Nephron (organoid): ENCODE measurements at regions not wholly inside any gene's neighbourhood (a gene's known extent, or its start where the extent isn't known, plus 50 kb on each side); places are given as distances from the start of the nearest gene placed in this dataset.

Experiments
- H3K27ac Mint-ChIP-seq, 3 experiments: 2 replicates each; pipeline ENCODE4 v1.8.0; 2020; ENCODE audit warnings: mixed read lengths in 3 of 3, mild to moderate bottlenecking in 2 of 3, moderate library complexity in 1 of 3
- H3K27me3 Mint-ChIP-seq: 2 replicates; pipeline ENCODE4 v1.8.0; 2021; ENCODE audit warnings: low read depth, mild to moderate bottlenecking, moderate library complexity, mixed read lengths
- H3K36me3 Mint-ChIP-seq: 2 replicates; pipeline ENCODE4 v1.8.0; 2020; ENCODE audit warnings: low read depth, mixed read lengths
- H3K4me1 Mint-ChIP-seq: 2 replicates; pipeline ENCODE4 v1.8.0; 2020; ENCODE audit warnings: mixed read lengths
- H3K4me3 Mint-ChIP-seq, 3 experiments: 2 replicates each; pipeline ENCODE4 v1.8.0; 2020; ENCODE audit warnings: mild to moderate bottlenecking in 3 of 3, mixed read lengths in 3 of 3, moderate library complexity in 2 of 3
- H3K9me3 Mint-ChIP-seq: 2 replicates; pipeline ENCODE4 v1.8.0; 2020; ENCODE audit warnings: mixed read lengths
- TF ChIP-seq, protein P1 (sequence below), 3 experiments: fragments of 200-600 bp; sonication (generic); IDR thresholded peaks; one replicate each; pipeline ENCODE4 v1.5.0; 2021; ENCODE audit warnings: antibody characterized with exemption in 3 of 3; ENCODE audit not compliant: unreplicated experiment in 3 of 3

DNA sequence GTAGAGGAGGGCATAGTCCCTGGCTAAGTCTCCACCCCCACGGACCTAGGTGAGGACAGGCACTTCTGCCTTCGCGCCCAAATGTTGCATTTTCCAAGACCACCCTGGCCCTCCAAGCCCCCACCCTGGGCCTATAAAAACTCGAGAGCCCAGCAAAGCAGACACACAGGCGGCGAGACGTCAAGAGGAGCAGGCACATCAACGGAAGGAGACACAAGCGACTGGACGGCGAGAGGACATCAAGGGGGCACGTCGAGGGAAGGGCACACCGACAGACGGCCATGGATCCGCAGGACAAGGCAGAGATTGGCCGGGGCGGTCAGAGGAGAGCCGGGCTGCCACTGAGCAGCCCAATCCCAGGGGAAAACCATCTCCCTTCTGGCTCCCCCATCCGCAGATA is 348.0 kb downstream of the MTRR start:
- H3K27me3 Mint-ChIP-seq: peaks cover 12% of the 10 kb centered on the region
- TF ChIP-seq, protein P1, sequence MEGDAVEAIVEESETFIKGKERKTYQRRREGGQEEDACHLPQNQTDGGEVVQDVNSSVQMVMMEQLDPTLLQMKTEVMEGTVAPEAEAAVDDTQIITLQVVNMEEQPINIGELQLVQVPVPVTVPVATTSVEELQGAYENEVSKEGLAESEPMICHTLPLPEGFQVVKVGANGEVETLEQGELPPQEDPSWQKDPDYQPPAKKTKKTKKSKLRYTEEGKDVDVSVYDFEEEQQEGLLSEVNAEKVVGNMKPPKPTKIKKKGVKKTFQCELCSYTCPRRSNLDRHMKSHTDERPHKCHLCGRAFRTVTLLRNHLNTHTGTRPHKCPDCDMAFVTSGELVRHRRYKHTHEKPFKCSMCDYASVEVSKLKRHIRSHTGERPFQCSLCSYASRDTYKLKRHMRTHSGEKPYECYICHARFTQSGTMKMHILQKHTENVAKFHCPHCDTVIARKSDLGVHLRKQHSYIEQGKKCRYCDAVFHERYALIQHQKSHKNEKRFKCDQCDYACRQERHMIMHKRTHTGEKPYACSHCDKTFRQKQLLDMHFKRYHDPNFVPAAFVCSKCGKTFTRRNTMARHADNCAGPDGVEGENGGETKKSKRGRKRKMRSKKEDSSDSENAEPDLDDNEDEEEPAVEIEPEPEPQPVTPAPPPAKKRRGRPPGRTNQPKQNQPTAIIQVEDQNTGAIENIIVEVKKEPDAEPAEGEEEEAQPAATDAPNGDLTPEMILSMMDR (IDR thresholded peaks at IDR 0.05; ENCODE audit: unreplicated experiment in 3 of 3): no peak
- H3K4me3 Mint-ChIP-seq: no peak overlapping the region
- H3K4me1 Mint-ChIP-seq: no peaks in the 10 kb centered on the region
- H3K27ac Mint-ChIP-seq: no peak overlapping the region
- no peaks in the 10 kb centered on the region for H3K36me3 Mint-ChIP-seq
- peaks cover 3% of the 10 kb centered on the region for H3K9me3 Mint-ChIP-seq

DNA sequence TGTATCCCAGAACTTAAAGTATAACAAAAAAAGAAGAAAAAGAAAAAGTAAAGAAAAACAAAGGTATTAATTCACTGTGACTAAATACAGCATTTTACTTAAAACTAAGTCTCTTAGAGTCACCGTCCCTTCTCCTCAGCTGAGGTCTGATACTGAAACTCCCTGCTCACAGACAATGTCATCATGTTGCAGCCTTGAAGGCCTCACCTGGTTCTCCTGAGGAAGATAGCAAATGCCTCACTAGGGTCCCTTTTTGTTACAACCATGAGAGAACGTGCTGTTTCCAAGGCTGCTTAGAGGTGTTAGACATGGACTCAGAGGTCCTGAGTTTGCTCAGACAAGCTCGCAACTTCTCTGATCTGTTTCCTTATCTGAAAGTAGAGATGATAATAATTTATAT is 357.2 kb downstream of the MTRR start:
- H3K36me3 Mint-ChIP-seq: no peaks in the 10 kb centered on the region
- peaks cover 3% of the 10 kb centered on the region for H3K27me3 Mint-ChIP-seq
- H3K4me3 Mint-ChIP-seq: no peak overlapping the region
- no peaks in the 10 kb centered on the region for H3K4me1 Mint-ChIP-seq
- TF ChIP-seq, protein P1 (IDR thresholded peaks at IDR 0.05; ENCODE audit: unreplicated experiment in 3 of 3): no peak
- H3K9me3 Mint-ChIP-seq: peaks cover 21% of the 10 kb centered on the region
- no peak overlapping the region for H3K27ac Mint-ChIP-seq

GRCh38 chr5:8227112-8227511 is 358.2 kb downstream of the MTRR start:
- H3K9me3 Mint-ChIP-seq: peaks cover 17% of the 10 kb centered on the region
- no peaks in the 10 kb centered on the region for H3K36me3 Mint-ChIP-seq
- no peak overlapping the region for H3K27ac Mint-ChIP-seq
- no peaks in the 10 kb centered on the region for H3K4me1 Mint-ChIP-seq
- TF ChIP-seq, protein P1 (IDR thresholded peaks at IDR 0.05; ENCODE audit: unreplicated experiment in 3 of 3): no peak
- H3K4me3 Mint-ChIP-seq: no peak overlapping the region
- peaks cover 3% of the 10 kb centered on the region for H3K27me3 Mint-ChIP-seq

DNA sequence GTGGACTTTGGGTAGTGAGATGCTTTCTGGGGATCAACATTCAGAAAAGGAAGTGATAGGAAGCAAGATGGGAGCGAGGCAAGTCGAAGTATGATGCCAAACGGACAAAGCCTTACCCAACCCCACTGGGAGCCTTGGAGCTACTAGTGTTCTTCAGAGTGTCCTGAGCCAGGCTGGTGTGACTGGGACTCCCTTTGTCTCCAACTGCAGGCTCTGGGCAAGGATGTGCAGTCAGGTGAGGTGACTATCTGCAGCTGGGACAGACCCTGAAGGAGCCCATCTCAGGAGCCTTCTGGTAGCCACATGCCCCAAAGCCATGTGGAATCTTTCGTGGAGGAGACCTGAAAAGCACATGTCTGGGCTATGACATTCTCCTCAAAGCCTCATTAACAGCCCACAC is 360.6 kb downstream of the MTRR start:
- Mint-ChIP-seq H3K4me3 (no peak overlapping the region), H3K27me3 (peaks cover 3% of the 10 kb centered on the region), H3K4me1 (no peaks in the 10 kb centered on the region), H3K27ac (no peak overlapping the region), H3K36me3 (no peaks in the 10 kb centered on the region), H3K9me3 (peaks cover 7% of the 10 kb centered on the region)
- TF ChIP-seq, protein P1 (IDR thresholded peaks at IDR 0.05; ENCODE audit: unreplicated experiment in 3 of 3): no peak

GRCh38 chr5:8230868-8231267 is 361.9 kb downstream of the MTRR start:
- H3K4me1 Mint-ChIP-seq: no peaks in the 10 kb centered on the region
- no peak overlapping the region for H3K27ac Mint-ChIP-seq
- peaks cover 3% of the 10 kb centered on the region for H3K27me3 Mint-ChIP-seq
- no peaks in the 10 kb centered on the region for H3K9me3 Mint-ChIP-seq
- TF ChIP-seq, protein P1 (IDR thresholded peaks at IDR 0.05; ENCODE audit: unreplicated experiment in 3 of 3): no peak
- no peak overlapping the region for H3K4me3 Mint-ChIP-seq
- no peaks in the 10 kb centered on the region for H3K36me3 Mint-ChIP-seq

DNA sequence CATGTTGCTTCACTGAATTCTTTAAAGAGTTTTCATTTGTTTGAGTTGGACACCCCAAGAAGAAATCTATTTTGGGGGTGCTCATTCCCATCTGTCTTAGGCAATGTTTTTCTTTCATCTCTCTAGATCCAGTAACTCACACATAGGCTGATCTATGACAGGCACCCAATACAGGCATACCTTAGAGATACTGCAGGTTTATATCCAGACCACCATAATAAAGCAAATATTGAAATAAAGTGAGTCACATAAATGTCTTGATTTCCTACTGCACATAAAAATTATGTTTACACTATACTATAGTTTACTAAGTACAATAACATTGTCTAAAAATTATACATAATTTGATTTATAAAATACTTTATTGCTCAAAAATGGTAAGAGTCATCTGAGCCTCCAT is 364.5 kb downstream of the MTRR start:
- TF ChIP-seq, protein P1 (IDR thresholded peaks at IDR 0.05; ENCODE audit: unreplicated experiment in 3 of 3): no peak
- H3K9me3 Mint-ChIP-seq: no peaks in the 10 kb centered on the region
- H3K27ac Mint-ChIP-seq: peak overlapping the region in 2 of 3 experiments; percentile 54 to 73
- H3K36me3 Mint-ChIP-seq: no peaks in the 10 kb centered on the region
- no peak overlapping the region for H3K4me3 Mint-ChIP-seq
- H3K4me1 Mint-ChIP-seq: no peaks in the 10 kb centered on the region
- H3K27me3 Mint-ChIP-seq: peaks cover 3% of the 10 kb centered on the region
